ENCODE measurements at regions not wholly inside any gene's neighbourhood (a gene's known extent, or its start where the extent isn't known, plus 50 kb on each side); places are given as distances from the start of the nearest gene placed in this dataset.
A peak's percentile ranks its signal among the peaks of the same experiment; 100 is the strongest.
"Not testable (repeated sequence)": the region's sequence is repeated elsewhere in the genome, so short reads cannot be mapped to it uniquely, and the experiment has no call there.

DNA sequence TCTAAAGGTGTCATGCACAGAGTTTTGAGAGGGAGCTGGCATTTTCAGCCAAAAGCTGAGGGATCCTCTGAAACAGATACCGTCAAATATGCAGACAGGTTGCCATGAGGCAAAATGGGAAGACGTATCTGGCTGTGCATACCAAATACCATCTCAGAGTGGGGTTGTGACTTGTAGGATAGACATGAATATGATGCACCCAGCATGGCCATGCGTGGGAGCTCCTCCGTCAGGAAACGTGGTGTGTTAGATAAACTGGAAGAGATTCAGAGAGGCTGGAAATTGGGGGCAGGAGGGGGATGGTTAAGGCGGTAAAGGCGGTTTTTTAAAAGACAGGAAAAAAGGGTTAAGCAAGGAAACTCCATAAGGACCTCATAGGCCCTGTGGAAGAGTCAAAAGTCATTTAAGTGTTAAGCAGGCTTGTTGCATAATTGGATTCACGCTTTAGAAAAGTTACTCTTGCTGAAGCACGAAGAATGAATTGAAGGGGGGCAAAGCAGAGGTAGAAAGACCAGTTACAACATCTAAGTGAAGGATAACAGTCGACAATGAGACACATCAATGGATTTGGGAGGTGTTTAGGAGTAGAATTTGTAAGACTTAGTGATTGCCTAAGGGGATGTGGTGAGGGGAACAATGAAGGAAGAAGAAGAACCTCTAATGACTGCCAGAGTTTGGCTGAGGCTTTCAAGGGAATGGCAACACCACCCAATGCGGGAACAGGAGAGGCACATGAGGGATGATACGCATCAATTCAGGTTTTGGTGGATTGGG, 139.6 kb upstream of the CTAGE1 start:
- DNase-seq = no peak
- intact Hi-C loops (cut with DNase I) = no loop called here

DNA sequence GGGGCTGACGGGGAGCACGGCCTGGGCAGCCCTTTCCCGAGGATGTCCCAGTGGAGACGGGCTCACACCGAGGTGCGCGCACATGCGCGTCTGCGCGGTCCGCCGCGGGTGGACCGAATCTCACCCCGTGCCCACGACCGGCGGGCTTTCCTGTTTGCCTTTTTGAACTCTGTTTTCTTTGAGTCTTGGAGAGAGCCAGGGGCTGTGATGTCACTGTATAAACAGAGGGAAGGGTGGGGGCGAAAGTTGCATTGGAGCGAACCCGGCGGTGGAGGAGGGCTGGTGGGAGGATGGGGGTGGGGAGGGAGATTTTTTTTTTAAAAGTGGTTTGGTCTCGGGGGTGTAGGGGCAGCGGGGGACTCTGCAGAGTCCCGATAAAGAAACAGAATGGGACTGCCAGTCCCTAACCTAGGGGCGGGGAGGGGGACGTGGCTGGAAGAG, 141.2 kb upstream of the CTAGE1 start:
- no peak for DNase-seq
- intact Hi-C loops (cut with DNase I) = no loop called here

DNA sequence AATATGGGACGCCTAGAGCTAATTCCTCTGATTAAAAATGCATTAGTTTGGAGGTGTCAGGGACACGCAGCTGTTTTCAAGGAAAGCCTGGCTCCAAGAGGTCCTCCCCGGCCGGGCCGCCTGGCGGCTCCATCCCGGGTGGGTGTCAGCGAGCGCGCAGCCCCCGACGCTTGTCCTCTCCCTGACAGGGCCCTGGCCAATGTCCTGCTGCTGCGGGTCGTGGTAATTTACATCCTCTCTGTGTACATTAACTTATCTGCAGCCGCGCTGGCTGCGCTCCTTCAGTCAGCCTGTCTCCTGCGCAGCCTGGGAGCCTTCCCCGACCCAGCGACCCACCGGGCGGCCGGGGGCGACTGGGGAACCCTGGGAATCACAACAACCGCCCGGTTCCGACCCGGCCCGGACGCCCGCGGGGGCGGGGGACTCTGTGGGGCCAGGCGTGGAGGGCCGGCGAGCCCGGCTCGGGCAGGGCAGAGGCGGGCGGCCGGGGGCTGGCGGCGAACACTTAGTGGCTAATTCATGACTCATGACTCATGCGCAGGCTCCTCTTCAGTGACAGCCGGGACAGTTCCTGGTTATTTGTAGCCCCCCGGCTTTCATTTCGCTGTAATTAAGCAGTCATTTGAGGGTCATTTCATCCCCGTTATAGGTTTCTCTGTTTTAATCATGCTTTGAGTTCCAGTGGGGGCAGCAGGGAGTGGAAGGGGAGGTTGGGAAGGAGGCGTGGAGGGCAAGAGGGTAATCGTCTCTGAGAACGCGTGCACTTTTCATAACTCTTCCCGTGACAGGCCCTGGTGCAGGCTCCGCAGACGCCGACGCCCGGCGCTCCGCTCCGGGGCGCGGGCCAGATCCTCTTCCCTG, 141.9 kb upstream of the CTAGE1 start:
- intact Hi-C loops (cut with DNase I) = no loop called here
- DNase-seq = peak in 6 of 42 donors; percentile 2 to 40 (median 22)

DNA sequence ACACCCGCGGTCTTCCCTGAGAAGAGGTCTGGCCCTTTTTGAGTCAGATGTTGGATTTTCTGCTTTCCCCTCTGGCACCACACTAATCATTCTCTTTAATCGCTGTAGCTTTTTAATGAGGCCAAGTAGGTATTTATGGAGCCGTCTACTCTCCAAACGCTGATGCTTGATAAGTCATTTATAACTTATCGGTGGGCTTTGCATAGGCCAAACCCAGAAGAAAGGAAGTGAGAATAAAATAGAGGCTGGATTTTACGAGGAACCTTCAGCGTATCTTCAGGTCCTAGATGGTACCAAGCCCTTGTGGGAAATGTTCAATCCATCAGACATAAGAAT, 142.5 kb upstream of the CTAGE1 start:
- intact Hi-C loops (cut with DNase I) = no loop called here
- no peak for DNase-seq

DNA sequence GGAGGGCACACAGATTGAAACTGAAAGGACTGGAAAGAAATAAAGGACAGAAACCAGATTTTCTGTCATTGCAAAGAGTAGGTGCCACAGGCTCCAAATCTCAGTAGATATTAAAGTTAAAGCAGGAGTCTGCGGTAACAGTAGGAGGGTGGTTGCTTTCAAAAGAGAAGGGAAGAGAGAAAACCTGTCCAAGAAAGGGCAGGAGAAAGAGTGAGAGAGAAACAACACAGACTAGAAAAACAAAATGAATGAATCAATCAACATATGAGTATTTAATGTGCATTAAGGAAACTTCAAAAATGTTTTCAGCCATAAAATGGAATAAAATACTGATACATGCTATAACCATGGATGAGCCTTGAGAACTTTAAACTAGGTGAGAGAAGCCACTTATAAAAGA, 143.1 kb upstream of the CTAGE1 start:
- intact Hi-C loops (cut with DNase I) = no loop called here
- DNase-seq = no peak

DNA sequence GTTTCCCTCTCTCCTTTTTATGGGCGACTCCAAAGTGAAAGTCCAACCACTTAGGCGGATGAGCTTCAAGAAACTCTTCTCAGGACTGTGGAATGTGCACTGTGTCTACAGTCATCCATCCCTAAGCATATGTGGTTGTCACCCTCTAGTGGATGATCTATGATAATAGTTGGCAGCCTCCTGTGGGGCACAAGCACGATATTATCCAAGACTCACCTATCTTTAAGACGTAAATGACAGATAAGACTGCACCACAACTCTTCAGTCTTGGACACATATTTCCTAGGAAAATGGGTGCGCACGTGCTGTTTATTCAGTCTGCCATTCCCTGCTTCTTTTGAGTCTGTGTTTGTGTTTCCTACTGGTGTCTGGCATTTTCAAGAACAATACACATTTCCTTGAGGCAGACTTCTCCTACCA, 145.5 kb upstream of the CTAGE1 start:
- peak in 11 of 42 donors; percentile 5 to 58 (median 34) for DNase-seq
- intact Hi-C loops (cut with DNase I) = no loop called here

DNA sequence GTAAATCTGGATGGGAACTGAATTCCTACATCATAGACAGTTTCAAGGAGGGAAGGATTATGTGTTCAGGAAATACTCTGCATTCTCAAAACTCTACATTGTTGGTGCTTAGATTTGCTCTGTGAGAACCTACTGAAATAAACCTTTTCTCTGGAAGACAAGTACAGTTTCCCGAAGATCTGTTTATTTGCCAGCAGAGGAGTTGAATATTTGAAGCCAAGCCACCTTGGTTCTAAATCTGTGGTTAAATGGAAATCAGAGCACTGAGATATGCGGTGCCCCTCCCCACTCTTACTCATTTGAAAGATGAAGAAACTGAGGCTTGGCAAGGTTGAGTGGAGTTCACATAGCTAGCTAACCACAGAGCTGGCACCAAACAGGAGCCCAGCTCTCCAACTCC, 146.3 kb upstream of the CTAGE1 start:
- intact Hi-C loops (cut with DNase I) = no loop called here
- DNase-seq = no peak

DNA sequence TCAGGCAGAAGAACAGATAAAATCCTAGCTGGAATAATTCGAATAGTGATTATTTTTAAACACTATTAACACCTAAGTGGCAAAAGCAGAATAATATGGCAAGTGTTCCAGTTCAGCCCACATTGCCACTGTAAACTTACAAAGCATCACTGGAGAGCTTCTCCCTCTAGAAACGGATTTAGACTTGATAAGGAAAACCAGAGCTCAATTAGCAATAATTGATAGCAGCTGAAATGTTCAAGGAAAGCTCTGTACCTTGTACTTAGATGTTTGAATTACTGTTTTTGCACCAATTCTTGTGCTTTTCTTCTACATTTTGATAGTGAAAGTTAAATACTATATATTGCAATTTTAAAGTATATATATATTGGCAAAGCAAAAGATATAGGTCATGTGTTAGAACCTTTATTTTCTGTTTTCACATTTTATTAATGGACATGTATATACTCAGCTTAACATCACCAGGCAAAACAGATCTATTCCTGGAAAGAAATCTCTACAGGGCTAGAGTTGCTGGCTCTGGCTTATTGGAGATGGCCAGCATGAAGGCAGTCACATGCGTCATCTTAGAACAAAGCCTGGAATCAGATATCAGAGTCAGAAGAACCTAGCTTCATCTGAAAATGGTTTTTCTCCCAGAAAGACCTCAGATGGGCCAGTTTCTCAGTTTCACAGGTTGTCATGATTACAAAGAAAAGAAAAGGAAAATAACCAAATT, 149.1 kb upstream of the CTAGE1 start:
- no peak for DNase-seq
- intact Hi-C loops (cut with DNase I) = no loop called here

DNA sequence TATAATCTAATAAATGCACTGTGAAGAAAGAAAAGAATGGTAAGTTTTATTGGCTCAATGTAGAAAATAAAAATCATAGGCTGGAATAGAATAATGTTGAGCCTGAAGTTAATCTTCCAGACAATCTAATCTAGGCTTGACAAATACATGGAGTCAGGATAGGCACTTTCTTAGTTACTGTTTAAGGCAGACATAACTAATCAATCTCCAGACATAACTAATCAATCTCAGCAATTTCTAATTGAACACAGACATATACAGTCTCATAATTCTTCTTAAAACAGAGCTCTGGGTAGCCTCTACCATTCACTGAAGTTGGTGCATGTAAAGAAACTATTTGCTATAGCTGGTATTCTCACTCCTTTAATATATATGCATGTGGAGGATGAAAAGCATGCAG, 150.1 kb upstream of the CTAGE1 start:
- no peak for DNase-seq
- intact Hi-C loops (cut with DNase I) = no loop called here

DNA sequence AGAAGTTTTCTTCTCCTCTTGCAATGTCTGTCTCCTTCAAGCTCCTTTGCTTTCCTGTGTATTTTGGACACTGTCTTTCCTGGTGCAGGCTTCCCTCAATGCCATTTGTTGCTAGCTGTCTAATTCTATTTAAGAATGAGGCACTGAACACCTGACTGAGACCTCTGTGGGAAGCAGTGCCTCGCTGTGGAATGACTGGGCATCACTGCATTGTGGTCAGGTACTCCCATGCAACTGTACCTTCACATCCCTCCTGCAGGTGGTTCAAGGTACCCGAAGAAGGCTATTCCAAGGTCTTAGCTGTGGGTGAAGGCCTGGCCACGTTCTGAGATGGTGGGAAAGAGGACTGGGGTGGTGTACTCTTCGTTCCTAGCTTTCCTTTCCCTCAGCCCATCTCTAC, 152.8 kb upstream of the CTAGE1 start:
- DNase-seq = no peak
- intact Hi-C loops (cut with DNase I) = no loop called here

DNA sequence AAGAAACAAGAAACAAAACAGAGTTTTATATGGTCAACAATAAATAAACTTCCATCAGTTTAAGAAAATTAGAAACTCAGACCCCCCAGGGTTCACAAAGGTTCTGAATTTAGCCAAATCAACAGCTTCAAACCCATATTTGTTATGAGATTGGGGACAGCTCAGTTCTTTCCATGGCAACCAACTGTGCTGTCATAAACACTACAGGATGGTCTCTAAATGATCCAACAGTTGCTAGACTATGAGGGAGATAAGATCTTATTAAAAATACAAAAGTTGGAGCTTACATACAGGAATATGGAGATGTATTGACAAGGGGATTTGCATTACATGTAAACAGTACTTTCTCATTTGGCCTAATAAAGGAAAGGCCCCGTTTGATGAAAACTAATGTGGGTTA, 154.6 kb upstream of the CTAGE1 start:
- DNase-seq = no peak
- intact Hi-C loops (cut with DNase I) = no loop called here

DNA sequence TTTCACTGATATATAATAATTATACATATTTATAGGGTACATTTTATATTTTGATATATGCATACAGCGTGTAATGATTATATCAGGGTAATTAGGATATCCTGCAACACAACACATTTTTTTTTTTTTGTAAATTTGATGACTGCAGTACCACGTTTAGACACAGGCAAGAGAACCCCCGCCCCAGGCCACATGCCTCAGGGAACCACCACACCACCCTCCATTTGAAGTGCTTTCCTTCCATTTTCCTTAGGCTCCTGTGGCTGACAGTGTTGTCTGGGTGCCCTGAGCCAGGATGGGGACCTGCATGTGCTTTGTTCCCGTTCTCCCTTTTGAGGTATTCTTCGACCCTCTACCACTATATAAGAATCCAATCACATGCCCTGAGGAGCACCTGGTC, 161.6 kb upstream of the CTAGE1 start:
- DNase-seq = no peak
- intact Hi-C loops (cut with DNase I) = no loop called here

DNA sequence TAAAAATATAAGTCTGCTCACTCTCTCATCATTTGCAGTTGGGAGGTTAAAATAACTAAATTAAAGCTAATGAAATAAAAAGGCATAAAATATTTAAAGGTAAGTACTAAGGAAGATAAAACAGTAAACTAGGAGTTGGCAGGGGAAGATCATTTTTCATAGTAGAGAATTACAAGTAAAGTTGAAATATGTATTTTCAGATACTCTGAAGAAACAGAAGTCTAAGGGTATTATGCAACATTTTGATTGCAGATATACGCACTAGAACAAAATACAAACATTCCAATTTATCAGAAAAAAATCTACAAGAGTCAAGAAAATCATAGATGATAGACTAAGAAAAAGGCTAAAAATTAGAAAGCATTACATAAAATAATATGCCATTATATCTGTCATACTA, 167.6 kb upstream of the CTAGE1 start:
- intact Hi-C loops (cut with DNase I) = no loop called here
- DNase-seq = no peak

DNA sequence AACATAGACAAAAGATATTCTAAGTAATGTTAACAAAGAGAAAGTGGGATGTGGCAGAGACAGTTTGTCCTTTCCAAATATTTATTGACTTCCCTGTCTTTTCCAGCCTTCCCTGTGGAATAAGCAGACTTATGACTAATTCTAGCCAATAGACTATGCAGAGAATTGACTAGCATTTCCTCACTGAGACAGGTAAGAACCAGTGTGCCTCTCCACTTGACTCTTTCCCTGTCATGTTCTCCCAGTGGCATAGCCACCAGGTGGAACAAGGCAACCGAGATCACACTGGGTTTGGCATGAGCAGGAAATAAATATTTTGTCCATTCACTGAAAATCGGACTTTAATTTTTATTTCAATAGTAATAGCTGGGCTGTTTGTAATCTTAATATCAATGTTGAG, 168.1 kb upstream of the CTAGE1 start:
- DNase-seq = no peak

DNA sequence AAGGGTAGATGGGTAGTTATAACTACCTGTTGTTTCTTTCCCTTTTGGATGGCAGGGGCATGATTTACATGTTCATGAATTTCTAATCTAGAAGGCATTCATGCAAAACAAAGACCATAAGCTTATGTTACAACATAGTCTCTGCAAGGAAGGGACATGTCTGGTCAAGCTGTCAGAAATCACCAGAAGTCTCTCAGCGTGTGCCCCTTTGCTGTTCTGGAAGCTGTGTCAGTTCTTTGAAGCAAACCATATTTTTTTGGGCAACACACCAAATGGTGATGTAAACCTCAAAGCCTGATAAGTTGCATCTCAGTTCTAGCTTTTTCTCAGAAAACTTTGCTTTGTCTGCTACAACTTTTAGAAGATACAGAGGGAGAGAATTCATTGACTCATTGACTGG, 173.5 kb upstream of the CTAGE1 start:
- DNase-seq = no peak
- intact Hi-C loops (cut with DNase I) = no loop called here

More for the DNA sequence above, 168.1 kb upstream of the CTAGE1 start:
- intact Hi-C loops (cut with DNase I) = no loop called here

DNA sequence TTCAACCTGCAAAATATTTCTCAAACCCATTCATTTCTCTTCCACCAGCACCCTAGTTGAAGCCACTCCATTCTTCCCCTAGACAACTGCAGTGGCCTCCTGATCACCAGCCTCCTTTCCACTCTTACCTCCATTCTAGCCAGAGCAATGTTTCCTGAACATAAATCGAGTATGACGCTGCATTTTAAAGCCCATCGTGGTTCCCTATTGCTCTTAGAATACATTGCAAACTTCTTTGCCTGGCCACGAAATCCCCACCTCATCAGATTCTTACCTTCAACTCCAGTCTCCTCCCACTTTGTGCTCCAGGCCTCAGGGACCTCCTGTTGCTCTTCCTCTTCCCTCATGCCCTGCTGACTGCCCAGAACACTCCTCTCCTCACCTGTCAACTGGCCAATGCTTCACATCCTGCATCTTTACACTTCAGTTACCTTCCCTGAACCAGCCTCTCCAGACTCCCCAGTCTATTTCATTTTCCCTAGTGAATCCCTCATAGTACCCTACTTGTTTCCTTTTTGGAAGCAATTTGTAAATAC, 176.5 kb upstream of the CTAGE1 start:
- no peak for DNase-seq
- intact Hi-C loops (cut with DNase I) = no loop called here

DNA sequence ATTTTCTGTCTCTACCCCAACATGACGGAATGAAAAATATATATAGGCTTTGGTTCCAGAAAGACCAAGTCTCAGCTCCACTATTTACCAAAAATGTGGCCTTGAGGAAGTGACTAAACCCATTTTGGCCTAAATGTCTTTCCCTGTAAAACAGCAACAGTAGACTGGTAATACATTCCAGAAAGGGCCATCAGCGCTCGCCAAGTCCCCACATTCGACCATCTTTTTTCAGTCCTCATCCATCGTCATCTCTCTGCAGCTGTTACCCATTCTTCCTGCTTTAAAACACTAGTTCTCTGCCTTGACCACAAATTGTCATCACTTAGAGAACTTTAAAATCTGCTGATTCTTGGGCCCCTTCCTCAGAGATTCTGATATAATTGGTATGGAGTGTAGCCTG, 183.8 kb upstream of the CTAGE1 start:
- intact Hi-C loops (cut with DNase I) = no loop called here
- no peak for DNase-seq

DNA sequence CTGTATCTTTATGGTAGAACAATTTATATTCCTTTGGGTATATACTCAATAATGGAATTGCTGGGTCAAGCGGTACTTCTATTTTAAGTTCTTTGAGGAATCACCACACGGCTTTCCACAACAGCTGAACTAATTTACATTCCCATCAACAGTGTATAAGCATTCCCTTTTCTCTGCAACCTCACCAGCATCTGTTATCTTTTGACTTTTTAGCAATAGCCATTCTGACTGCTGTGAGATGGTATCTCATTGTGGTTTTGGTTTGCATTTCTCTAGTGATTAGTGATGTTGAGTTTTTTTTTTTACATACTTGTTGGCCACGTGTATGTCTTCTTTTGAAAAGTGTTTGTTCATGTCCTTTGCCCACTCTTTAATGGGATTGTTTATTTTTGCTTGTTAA, 184.7 kb upstream of the CTAGE1 start:
- DNase-seq; intact Hi-C loops (cut with DNase I): not testable (repeated sequence)

DNA sequence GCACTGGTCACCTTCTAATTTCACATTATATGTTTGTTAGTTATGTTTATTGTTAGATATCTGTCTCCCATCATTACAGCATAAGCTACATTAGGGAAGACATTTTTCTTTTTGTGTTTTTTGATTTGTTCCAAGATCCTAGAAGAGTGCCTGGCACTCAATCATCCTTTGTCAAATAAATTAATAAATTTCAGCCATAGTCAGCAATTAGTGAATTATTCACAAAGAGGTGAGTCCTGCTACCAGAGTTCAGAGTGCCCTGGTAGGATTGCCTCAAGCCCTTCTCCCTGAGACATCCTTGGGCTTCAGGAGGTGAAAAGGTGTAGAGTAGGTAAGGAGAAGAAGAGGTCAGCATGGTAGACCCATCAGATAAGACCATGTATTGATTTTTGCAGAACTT, 186.2 kb upstream of the CTAGE1 start:
- no peak for DNase-seq
- intact Hi-C loops (cut with DNase I) = no loop called here

All from head of caudate nucleus (tissue), 42 donors.